ENCODE measurements at regions not wholly inside any gene's neighbourhood (a gene's known extent, or its start where the extent isn't known, plus 50 kb on each side); places are given as distances from the start of the nearest gene placed in this dataset.

DNA sequence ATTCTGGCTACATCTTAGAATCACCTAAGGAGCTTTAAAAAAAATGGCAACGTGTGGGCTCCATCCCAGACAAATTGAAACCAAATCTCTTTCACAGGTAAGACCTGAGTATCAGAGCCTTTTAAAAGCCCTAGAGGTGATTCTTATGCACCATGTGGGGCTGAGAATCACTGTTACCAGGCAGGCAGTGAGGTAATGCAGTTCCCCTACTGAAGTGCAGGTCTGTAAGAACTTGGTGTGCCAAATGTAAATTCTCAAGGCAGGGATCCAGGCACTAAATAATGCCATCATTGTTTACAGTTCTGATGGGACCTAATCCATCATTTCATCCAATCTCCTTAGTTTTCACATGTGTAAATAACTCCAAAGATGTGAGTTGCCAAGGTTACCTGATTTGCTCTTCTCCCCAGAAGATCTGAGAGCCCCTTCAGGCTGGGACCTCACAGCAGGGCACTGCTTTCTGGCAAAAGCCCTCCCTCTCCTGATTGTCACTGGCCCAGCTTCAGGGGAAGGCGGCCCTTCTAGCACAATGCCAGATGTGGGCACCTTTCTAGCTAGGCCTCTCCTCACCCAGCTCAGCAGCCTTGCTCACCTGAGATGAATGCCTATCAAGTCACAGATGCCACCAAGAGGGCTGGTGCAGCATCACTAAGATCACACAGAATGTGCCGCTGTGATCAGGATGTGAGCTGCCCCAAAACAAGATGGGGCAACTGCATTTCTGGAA lies 73.6 kb upstream of the RGPD5 start:
- ATAC-seq (peak; percentile 28; the same call in 1 of the 2 replicates), DNase-seq (ENCODE audit: low spot score) (no peak)
- TF ChIP-seq ZNF138 (CRISPR knock-in tag; conservative IDR thresholded peaks at IDR 0.05) (no peak), SOX15 (CRISPR knock-in tag; IDR thresholded peaks at IDR 0.05) (no peak), ELF4 (CRISPR knock-in tag; IDR thresholded peaks at IDR 0.05; ENCODE audit: low read depth) (no peak)
- Mint-ChIP-seq H3K36me3 (peaks cover 7% of the 10 kb centered on the region), H3K27me3 (ENCODE audit: low read depth) (no peaks in the 10 kb centered on the region), H3K4me1 (peaks cover 5% of the 10 kb centered on the region; the same call in 1 of the 2 replicates), H3K4me3 (no peak overlapping the region), H3K9me3 (peaks cover 18% of the 10 kb centered on the region), H3K27ac (no peak overlapping the region)
- ChIA-PET CTCF (interaction anchor here (2.7 kb wide), 1 partner anchor 174 kb away, joined by 10 read pairs; no protein-coding TSS in a partner anchor), POLR2A (no interaction called here)

- DNase-seq (ENCODE audit: low spot score) = no peak
- H3K4me3 Mint-ChIP-seq = no peak overlapping the region
- peaks cover 5% of the 10 kb centered on the region; the same call in 1 of the 2 replicates for H3K4me1 Mint-ChIP-seq
- ChIA-PET POLR2A (no interaction called here), CTCF (no interaction called here)
- H3K9me3 Mint-ChIP-seq = peaks cover 18% of the 10 kb centered on the region
- ATAC-seq = no peak
- H3K36me3 Mint-ChIP-seq = peaks cover 7% of the 10 kb centered on the region
- H3K27me3 Mint-ChIP-seq (ENCODE audit: low read depth) = no peaks in the 10 kb centered on the region
- TF ChIP-seq STAT6 (CRISPR knock-in tag; conservative IDR thresholded peaks at IDR 0.05; ENCODE audit: low read depth) (no peak), EMX1 (CRISPR knock-in tag; IDR thresholded peaks at IDR 0.05) (no peak), ZNF671 (CRISPR knock-in tag; IDR thresholded peaks at IDR 0.05) (no peak), ZMAT4 (CRISPR knock-in tag; IDR thresholded peaks at IDR 0.05) (no peak), NFATC4 (CRISPR knock-in tag; IDR thresholded peaks at IDR 0.05) (no peak), SOX15 (CRISPR knock-in tag; IDR thresholded peaks at IDR 0.05) (no peak), IRF2 (CRISPR knock-in tag; IDR thresholded peaks at IDR 0.05; ENCODE audit: borderline replicate concordance, low read depth) (no peak), ATF2 (CRISPR knock-in tag; IDR thresholded peaks at IDR 0.05; ENCODE audit: borderline replicate concordance, low read depth) (no peak), SP1 (CRISPR knock-in tag; conservative IDR thresholded peaks at IDR 0.05) (no peak), ATF1 (CRISPR knock-in tag; IDR thresholded peaks at IDR 0.05) (no peak), MYBL2 (CRISPR knock-in tag; IDR thresholded peaks at IDR 0.05) (no peak), GABPB1 (CRISPR knock-in tag; IDR thresholded peaks at IDR 0.05) (no peak), ZNF121 (CRISPR knock-in tag; IDR thresholded peaks at IDR 0.05) (no peak), TEAD4 (CRISPR knock-in tag; IDR thresholded peaks at IDR 0.05) (no peak)
- H3K27ac Mint-ChIP-seq = no peak overlapping the region
Measured at GRCh38 chr2:109721135-109721534, 73.0 kb upstream of the RGPD5 start.

GRCh38 chr2:109721626-109722025 lies 72.5 kb upstream of the RGPD5 start:
- Mint-ChIP-seq H3K36me3 (peaks cover 7% of the 10 kb centered on the region), H3K4me1 (peaks cover 5% of the 10 kb centered on the region; the same call in 1 of the 2 replicates), H3K27me3 (ENCODE audit: low read depth) (no peaks in the 10 kb centered on the region), H3K27ac (no peak overlapping the region), H3K9me3 (peaks cover 18% of the 10 kb centered on the region), H3K4me3 (no peak overlapping the region)
- DNase-seq (ENCODE audit: low spot score) = no peak
- ATAC-seq = no peak
- ChIA-PET CTCF (no interaction called here), POLR2A (no interaction called here)
- TF ChIP-seq HMGA2 (CRISPR knock-in tag; IDR thresholded peaks at IDR 0.05) (no peak), PREB (CRISPR knock-in tag; IDR thresholded peaks at IDR 0.05; ENCODE audit: borderline replicate concordance) (no peak), NFE2L1 (CRISPR knock-in tag; IDR thresholded peaks at IDR 0.05) (no peak)
